Loucy (cell line): ENCODE measurements at regions not wholly inside any gene's neighbourhood (a gene's known extent, or its start where the extent isn't known, plus 50 kb on each side); places are given as distances from the start of the nearest gene placed in this dataset.
"Not testable (repeated sequence)": the region's sequence is repeated elsewhere in the genome, so short reads cannot be mapped to it uniquely, and the experiment has no call there.

Source experiments
- H2AFZ ChIP-seq: fragments of 200-600 bp; sonication (generic); 2 replicates; pipeline ENCODE4 v1.6.0; 2016; ENCODE audit warnings: antibody characterized with exemption, mild to moderate bottlenecking, low read length, moderate library complexity
- H3F3A ChIP-seq: fragments of 200-600 bp; 2 replicates; pipeline ENCODE4 v1.6.0; 2016; ENCODE audit warnings: antibody characterized with exemption, low read depth, mild to moderate bottlenecking
- H3K27me3 ChIP-seq: fragments of 200-600 bp; sonication (generic); 2 replicates; pipeline ENCODE4 v1.6.1; 2014; ENCODE audit warnings: low read length, mild to moderate bottlenecking; ENCODE audit not compliant: insufficient read depth, poor library complexity, severe bottlenecking
- H3K36me3 ChIP-seq: fragments of 200-600 bp; sonication (generic); 2 replicates; pipeline ENCODE4 v1.6.1; 2016; ENCODE audit warnings: low read length; ENCODE audit not compliant: insufficient read depth
- H3K4me1 ChIP-seq: fragments of 200-600 bp; sonication (generic); 2 replicates; pipeline ENCODE4 v1.5.1; 2014; ENCODE audit warnings: low read length, mild to moderate bottlenecking; ENCODE audit not compliant: insufficient read depth, poor library complexity, severe bottlenecking
- H3K4me2 ChIP-seq: fragments of 200-600 bp; sonication (generic); 2 replicates; pipeline ENCODE4 v1.6.0; 2014; ENCODE audit warnings: antibody characterized with exemption, low read length, low read depth, mild to moderate bottlenecking; ENCODE audit not compliant: poor library complexity, severe bottlenecking
- H3K4me3 ChIP-seq: fragments of 200-600 bp; sonication (generic); 2 replicates; pipeline ENCODE4 v1.5.1; 2014; ENCODE audit warnings: low read length, mild to moderate bottlenecking, mixed read lengths; ENCODE audit not compliant: poor library complexity, severe bottlenecking
- H3K79me2 ChIP-seq: fragments of 200-600 bp; sonication (generic); 2 replicates; pipeline ENCODE4 v1.6.1; 2014; ENCODE audit warnings: low read length; ENCODE audit not compliant: insufficient read depth
- H3K9ac ChIP-seq: fragments of 200-600 bp; sonication (generic); 2 replicates; pipeline ENCODE4 v1.6.0; 2014; ENCODE audit warnings: mild to moderate bottlenecking, low read depth, low read length, moderate library complexity; ENCODE audit not compliant: poor library complexity, severe bottlenecking
- H3K9me2 ChIP-seq: fragments of 200-600 bp; sonication (generic); replicated peaks from 2 replicates; pipeline ENCODE4 v1.6.1; 2016; ENCODE audit warnings: low read depth, low read length, mixed read lengths
- H3K9me3 ChIP-seq: fragments of 200-600 bp; sonication (generic); 2 replicates; pipeline ENCODE4 v1.6.1; 2014; ENCODE audit warnings: mild to moderate bottlenecking, antibody characterized with exemption, low read length, low read depth; ENCODE audit not compliant: insufficient read depth
- H4K20me1 ChIP-seq: fragments of 200-600 bp; sonication (generic); 2 replicates; pipeline ENCODE4 v1.6.0; 2014; ENCODE audit warnings: antibody characterized with exemption, low read length, mild to moderate bottlenecking; ENCODE audit not compliant: insufficient read depth, poor library complexity, severe bottlenecking
- EZH2phosphoT487 ChIP-seq: fragments of 200-600 bp; IDR thresholded peaks from 2 replicates; pipeline ENCODE4 v1.6.1; 2018; ENCODE audit warnings: antibody characterized with exemption, mild to moderate bottlenecking, moderate library complexity, borderline replicate concordance
- TF ChIP-seq, protein P1 (sequence below): fragments of 200-600 bp; sonication (generic); conservative IDR thresholded peaks from 2 replicates; pipeline ENCODE4 v1.5.1; 2014; ENCODE audit warnings: mild to moderate bottlenecking, antibody characterized with exemption, low read length

DNA sequence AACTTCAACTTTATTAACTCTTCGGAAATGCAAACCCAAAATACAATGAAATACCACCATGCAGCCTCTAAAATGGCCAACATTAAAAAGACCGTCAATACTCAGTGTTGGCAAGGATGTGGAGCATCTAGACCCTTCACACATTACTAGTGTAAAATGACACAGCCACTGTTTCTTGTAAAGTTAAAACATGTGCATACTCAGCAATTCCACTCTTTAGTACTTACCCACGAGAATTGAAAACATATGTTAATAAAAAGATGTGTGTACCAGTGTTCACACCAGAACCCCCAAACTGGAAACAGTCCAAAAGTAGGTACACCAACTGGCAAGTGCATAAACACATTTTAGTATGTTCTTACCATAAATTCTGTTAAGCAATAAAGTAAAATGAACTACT is 294.7 kb downstream of the PLK2 start:
- H3K9ac ChIP-seq, result no peak overlapping the region
- H2AFZ ChIP-seq, result no peak overlapping the region
- TF ChIP-seq, protein P1, sequence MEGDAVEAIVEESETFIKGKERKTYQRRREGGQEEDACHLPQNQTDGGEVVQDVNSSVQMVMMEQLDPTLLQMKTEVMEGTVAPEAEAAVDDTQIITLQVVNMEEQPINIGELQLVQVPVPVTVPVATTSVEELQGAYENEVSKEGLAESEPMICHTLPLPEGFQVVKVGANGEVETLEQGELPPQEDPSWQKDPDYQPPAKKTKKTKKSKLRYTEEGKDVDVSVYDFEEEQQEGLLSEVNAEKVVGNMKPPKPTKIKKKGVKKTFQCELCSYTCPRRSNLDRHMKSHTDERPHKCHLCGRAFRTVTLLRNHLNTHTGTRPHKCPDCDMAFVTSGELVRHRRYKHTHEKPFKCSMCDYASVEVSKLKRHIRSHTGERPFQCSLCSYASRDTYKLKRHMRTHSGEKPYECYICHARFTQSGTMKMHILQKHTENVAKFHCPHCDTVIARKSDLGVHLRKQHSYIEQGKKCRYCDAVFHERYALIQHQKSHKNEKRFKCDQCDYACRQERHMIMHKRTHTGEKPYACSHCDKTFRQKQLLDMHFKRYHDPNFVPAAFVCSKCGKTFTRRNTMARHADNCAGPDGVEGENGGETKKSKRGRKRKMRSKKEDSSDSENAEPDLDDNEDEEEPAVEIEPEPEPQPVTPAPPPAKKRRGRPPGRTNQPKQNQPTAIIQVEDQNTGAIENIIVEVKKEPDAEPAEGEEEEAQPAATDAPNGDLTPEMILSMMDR, result no peak
- TF ChIP-seq EZH2phosphoT487, result no peak
- H3K9me3 ChIP-seq, result no peaks in the 10 kb centered on the region
- H3F3A ChIP-seq, result no peaks in the 10 kb centered on the region
- no peak overlapping the region for H3K4me2 ChIP-seq
- no peaks in the 10 kb centered on the region for H3K4me1 ChIP-seq
- 0 out of 2 replicates have a peak, but pooled peaks cover 3% of the 10 kb centered on the region for H3K9me2 ChIP-seq
- H3K79me2 ChIP-seq, result no peaks in the 10 kb centered on the region
- H3K36me3 ChIP-seq, result no peaks in the 10 kb centered on the region
- H3K4me3 ChIP-seq, result no peak overlapping the region
- H4K20me1 ChIP-seq, result no peaks in the 10 kb centered on the region
- H3K27me3 ChIP-seq, result no peaks in the 10 kb centered on the region

DNA sequence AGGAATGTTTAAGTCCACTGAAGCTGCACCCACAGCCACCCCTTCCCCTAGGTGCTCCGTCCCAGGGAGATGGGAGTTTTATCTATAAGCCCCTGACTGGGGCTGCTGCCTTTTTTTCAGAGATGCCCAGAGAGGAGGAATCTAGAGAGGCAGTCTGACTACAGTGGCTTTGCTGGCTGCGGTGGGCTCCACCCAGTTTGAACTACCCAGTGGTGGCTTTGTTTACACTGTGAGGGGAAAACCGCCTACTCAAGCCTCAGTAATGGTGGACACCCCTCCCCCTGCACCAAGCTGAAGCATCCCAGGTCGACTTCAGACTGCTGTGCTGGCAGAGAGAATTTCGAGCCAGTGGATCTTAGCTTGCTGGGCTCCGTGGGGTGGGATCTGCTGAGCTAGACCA is 298.0 kb downstream of the PLK2 start:
- not testable (repeated sequence) for H3K4me3 ChIP-seq, H3K9me3 ChIP-seq, H4K20me1 ChIP-seq, H3K79me2 ChIP-seq, H3K36me3 ChIP-seq, H3K4me2 ChIP-seq, H3F3A ChIP-seq, H3K4me1 ChIP-seq, H3K9ac ChIP-seq, H3K9me2 ChIP-seq, H3K27me3 ChIP-seq, H2AFZ ChIP-seq

DNA sequence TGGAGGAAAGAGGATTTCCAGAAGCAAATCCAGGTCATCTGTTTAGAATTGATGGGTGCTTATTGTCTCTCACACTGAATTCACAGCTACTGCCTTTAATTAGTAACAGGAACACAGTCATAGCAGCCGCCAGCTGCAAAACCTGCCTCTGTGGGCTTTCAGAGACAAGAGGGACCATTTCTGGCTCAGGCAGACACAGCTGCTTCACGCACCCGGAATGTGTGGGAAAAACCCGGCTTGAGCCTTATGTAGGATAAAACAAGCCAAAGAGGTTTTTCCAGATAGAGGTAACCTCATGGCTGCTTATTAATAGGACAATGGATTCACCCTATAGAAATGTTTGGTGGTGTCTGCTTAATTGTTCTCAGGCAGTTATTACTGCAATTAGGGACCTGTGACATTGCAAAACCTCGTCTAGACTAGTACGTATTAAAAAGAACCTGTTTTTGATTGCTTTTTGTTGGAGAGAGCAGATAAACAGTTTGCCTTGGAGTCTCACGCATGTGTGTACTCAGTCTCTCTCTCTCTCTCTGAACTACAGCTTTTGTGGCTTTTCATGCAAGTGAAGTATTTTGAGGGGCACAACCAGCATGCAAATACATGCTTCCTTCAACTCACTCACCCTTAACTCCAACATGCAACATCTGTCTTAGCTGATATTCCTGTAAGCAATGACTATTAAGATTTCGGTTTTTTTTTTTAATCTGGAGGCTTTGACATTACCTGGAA is 302.7 kb downstream of the PLK2 start:
- H2AFZ ChIP-seq, result no peak overlapping the region
- H3K79me2 ChIP-seq, result no peaks in the 10 kb centered on the region
- no peaks in the 10 kb centered on the region for H3K36me3 ChIP-seq
- TF ChIP-seq EZH2phosphoT487, result no peak
- TF ChIP-seq, protein P1, result no peak
- no peaks in the 10 kb centered on the region for H3K27me3 ChIP-seq
- no peak overlapping the region for H3K4me3 ChIP-seq
- no peaks in the 10 kb centered on the region for H3F3A ChIP-seq
- H3K9me2 ChIP-seq, result no peaks in the 10 kb centered on the region
- H4K20me1 ChIP-seq, result no peaks in the 10 kb centered on the region
- H3K4me1 ChIP-seq, result no peaks in the 10 kb centered on the region
- no peaks in the 10 kb centered on the region for H3K9me3 ChIP-seq
- no peak overlapping the region for H3K4me2 ChIP-seq
- no peak overlapping the region for H3K9ac ChIP-seq

DNA sequence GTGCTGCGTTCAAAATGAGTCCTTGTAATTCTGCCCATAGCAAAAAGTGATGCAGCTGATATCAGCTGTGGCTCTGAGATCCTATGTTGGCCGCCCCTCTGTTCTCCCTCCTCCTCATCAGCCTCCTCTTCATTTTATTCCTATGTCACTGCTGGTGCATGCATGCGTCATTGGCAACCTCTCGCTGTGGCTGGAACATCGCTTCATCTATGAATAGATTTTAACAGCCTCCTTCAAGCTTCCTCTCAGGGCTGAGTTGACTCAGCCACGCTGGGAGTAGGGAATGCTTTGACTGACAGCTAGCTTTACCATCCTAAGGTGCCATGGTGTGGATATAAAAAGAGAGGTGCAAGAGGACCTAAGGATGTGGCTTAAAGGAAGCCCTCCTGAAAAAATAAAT is 303.5 kb downstream of the PLK2 start:
- Histone ChIP-seq H2AFZ (no peak overlapping the region), H3K9ac (no peak overlapping the region), H3K4me1 (no peaks in the 10 kb centered on the region), H4K20me1 (no peaks in the 10 kb centered on the region), H3K79me2 (no peaks in the 10 kb centered on the region), H3K36me3 (no peaks in the 10 kb centered on the region), H3F3A (no peaks in the 10 kb centered on the region), H3K4me3 (no peak overlapping the region), H3K9me2 (no peaks in the 10 kb centered on the region), H3K27me3 (no peaks in the 10 kb centered on the region), H3K4me2 (no peak overlapping the region), H3K9me3 (no peaks in the 10 kb centered on the region)
- TF ChIP-seq, protein P1, result no peak
- TF ChIP-seq EZH2phosphoT487, result no peak
